Spleen (tissue), 11 donors: ENCODE measurements at regions not wholly inside any gene's neighbourhood (a gene's known extent, or its start where the extent isn't known, plus 50 kb on each side); places are given as distances from the start of the nearest gene placed in this dataset.

Experiments
- DNase-seq: peaks from one replicate; pipeline ENCODE4 v3.0.0-alpha.2; 2020
- H3K27ac ChIP-seq, 8 donors: fragments of 200-600 bp; sonication (generic) in 7 of 8; 1 replicate in 4 of 8; 2 replicates in 4 of 8; pipeline versions ENCODE4 v1.5.0 to v1.8.0; 2016 to 2021; ENCODE audit warnings: inconsistent platforms in 4 of 8, mild to moderate bottlenecking in 4 of 8, moderate library complexity in 1 of 8
- H3K27me3 ChIP-seq, 7 donors: fragments of 200-600 bp; sonication (generic) in 6 of 7; replicated peaks in 1 of 7; 1 replicate in 4 of 7; 2 replicates in 3 of 7; pipeline versions ENCODE4 v1.5.0 to v1.8.0; 2016 to 2021; ENCODE audit warnings: inconsistent platforms in 3 of 7, mild to moderate bottlenecking in 1 of 7
- H3K36me3 ChIP-seq, 6 donors: fragments of 200-600 bp; sonication (generic) in 5 of 6; 1 replicate in 4 of 6; 2 replicates in 2 of 6; pipeline versions ENCODE4 v1.5.0 to v1.8.0; 2016 to 2021; ENCODE audit warnings: inconsistent platforms in 2 of 6
- H3K4me1 ChIP-seq, 6 donors: fragments of 200-600 bp; sonication (generic) in 5 of 6; 1 replicate in 3 of 6; 2 replicates in 3 of 6; pipeline versions ENCODE4 v1.5.0 to v1.8.0; 2016 to 2021; ENCODE audit warnings: inconsistent platforms in 3 of 6
- H3K4me3 ChIP-seq, 8 donors: fragments of 200-600 bp; sonication (generic) in 7 of 8; 1 replicate in 4 of 8; 2 replicates in 4 of 8; pipeline versions ENCODE4 v1.5.0 to v1.8.0; 2016 to 2021; ENCODE audit warnings: inconsistent platforms in 4 of 8, mild to moderate bottlenecking in 4 of 8, moderate library complexity in 2 of 8
- H3K9me3 ChIP-seq, 8 donors: fragments of 200-600 bp; sonication (generic) in 7 of 8; 1 replicate in 4 of 8; 2 replicates in 4 of 8; pipeline versions ENCODE4 v1.5.0 to v1.8.0; 2016 to 2021; ENCODE audit warnings: inconsistent platforms in 4 of 8
- POLR2A ChIP-seq, 3 donors: fragments of 450-650 bp; IDR thresholded peaks; one replicate each; pipeline ENCODE4 v1.5.1; 2017; ENCODE audit warnings: antibody characterized with exemption in 3 of 3, mild to moderate bottlenecking in 1 of 3
- POLR2AphosphoS5 ChIP-seq, 3 donors: sonication (generic); formaldehyde crosslinking; IDR thresholded peaks; one replicate each; pipeline ENCODE4 v1.5.1; 2017; ENCODE audit warnings: antibody characterized with exemption in 3 of 3
- WGBS, 5 donors: extraction: QIAGEN DNeasy Blood & Tissue Kit in 3 of 5; methylation state at CpG; one replicate each; pipeline versions ENCODE4 v1.1.5 to v1.1.7; 2013 to 2018; 5-methylcytosine and 5-hydroxymethylcytosine counted together
- intact Hi-C: fragments of 100-400 bp; cut with DNase I; formaldehyde crosslinking; loops from one replicate; pipeline ENCODE4 v1.15.0; 2023; ENCODE audit warnings: low total_unique reads
- TF ChIP-seq, protein P1 (sequence below), 11 experiments: fragments of 200-600 bp in 7 of 11; fragments of 450-650 bp in 4 of 11; sonication (generic) in 4 of 11; IDR thresholded peaks in 8 of 11; conservative IDR thresholded peaks in 3 of 11; 1 replicate in 7 of 11; 2 replicates in 4 of 11; pipeline versions ENCODE4 v1.4.0 to v1.8.0; 2016 to 2021; ENCODE audit warnings: antibody characterized with exemption in 11 of 11, inconsistent platforms in 4 of 11, mild to moderate bottlenecking in 1 of 11
- donor health status: healthy with polysubstance abuse.
- donor health status: DM: no; HTN: no; CAD: no; lungs with moderate emphysema.
- donor health status: DM: no; HTN: no; CAD: no.
- donor health status: Bipolar disorder and iron deficiency.
- donor health status: healthy.
- donor health status: DM: no; HTN: no; CAD: no.
- donor health status: DM: yes; HTN: yes; CAD: no.

DNA sequence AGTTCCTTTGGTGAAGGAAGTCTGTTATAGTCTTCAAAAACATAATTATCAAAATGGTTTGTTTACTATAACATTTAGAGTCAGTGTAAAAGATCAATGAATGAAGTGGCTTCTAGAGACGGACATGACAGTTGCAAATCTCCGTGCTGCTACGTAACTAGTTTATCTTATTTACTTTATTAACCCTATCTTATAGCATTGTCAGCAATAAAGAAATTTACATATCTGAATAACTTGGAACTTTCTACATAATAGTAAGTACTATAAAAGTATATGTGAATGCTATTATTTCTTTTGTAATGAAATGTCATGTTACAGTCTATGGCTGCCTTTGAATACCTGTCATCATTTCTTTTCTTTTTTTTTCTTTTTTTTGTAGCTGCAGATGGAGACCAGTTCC, 246.8 kb downstream of the PTH2R start:
- H3K27me3 ChIP-seq: no peaks in the 10 kb centered on the region
- H3K4me1 ChIP-seq: no peaks in the 10 kb centered on the region
- intact Hi-C loops: no loop called here
- H3K36me3 ChIP-seq: no peaks in the 10 kb centered on the region
- DNase-seq: no peak
- H3K27ac ChIP-seq: no peak overlapping the region
- WGBS, 5 donors: 85 to 92% (median 91%) methylated on average over 3 of the region's 3 CpGs
- TF ChIP-seq POLR2A (IDR thresholded peaks at IDR 0.05) (no peak), POLR2AphosphoS5 (IDR thresholded peaks at IDR 0.05) (no peak)
- TF ChIP-seq, protein P1, sequence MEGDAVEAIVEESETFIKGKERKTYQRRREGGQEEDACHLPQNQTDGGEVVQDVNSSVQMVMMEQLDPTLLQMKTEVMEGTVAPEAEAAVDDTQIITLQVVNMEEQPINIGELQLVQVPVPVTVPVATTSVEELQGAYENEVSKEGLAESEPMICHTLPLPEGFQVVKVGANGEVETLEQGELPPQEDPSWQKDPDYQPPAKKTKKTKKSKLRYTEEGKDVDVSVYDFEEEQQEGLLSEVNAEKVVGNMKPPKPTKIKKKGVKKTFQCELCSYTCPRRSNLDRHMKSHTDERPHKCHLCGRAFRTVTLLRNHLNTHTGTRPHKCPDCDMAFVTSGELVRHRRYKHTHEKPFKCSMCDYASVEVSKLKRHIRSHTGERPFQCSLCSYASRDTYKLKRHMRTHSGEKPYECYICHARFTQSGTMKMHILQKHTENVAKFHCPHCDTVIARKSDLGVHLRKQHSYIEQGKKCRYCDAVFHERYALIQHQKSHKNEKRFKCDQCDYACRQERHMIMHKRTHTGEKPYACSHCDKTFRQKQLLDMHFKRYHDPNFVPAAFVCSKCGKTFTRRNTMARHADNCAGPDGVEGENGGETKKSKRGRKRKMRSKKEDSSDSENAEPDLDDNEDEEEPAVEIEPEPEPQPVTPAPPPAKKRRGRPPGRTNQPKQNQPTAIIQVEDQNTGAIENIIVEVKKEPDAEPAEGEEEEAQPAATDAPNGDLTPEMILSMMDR (IDR thresholded peaks at IDR 0.05 in 8 of 11, conservative IDR thresholded peaks at IDR 0.05 in 3 of 11): no peak
- no peaks in the 10 kb centered on the region for H3K9me3 ChIP-seq
- no peak overlapping the region for H3K4me3 ChIP-seq

- Histone ChIP-seq H3K36me3 (no peaks in the 10 kb centered on the region), H3K4me3 (no peak overlapping the region), H3K4me1 (no peaks in the 10 kb centered on the region), H3K27me3 (no peaks in the 10 kb centered on the region), H3K27ac (no peak overlapping the region), H3K9me3 (no peaks in the 10 kb centered on the region)
- DNase-seq: no peak
- no peak for TF ChIP-seq POLR2AphosphoS5 (IDR thresholded peaks at IDR 0.05)
- TF ChIP-seq, protein P1 (IDR thresholded peaks at IDR 0.05 in 8 of 11, conservative IDR thresholded peaks at IDR 0.05 in 3 of 11): no peak
- no peak for TF ChIP-seq POLR2A (IDR thresholded peaks at IDR 0.05)
- intact Hi-C loops: no loop called here
Observed at GRCh38 chr2:208654056-208654455, 247.5 kb downstream of the PTH2R start.

DNA sequence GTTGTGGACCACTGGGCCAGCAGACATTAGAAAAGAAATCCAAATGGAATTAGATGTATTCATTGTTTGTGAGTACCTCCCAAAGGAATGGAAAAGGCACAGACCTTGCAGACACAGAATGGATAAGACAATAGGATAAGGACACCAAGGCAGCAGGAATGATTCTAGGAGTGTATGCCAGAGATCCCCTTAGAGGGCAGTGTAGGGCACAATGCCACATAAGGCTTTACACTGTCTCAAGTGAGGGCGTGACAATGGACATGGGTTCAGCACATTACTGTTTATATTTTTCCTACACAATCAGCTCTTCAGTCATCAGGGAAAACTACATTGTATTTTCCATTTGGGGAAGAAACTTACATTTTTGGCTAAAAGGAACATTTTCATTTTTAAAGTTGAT, 250.9 kb downstream of the PTH2R start:
- H3K4me1 ChIP-seq: no peaks in the 10 kb centered on the region
- H3K4me3 ChIP-seq: no peak overlapping the region
- 65 to 88% (median 83%) methylated on average over 1 of the region's 1 CpG for WGBS, 5 donors
- no peaks in the 10 kb centered on the region for H3K27me3 ChIP-seq
- TF ChIP-seq POLR2AphosphoS5 (IDR thresholded peaks at IDR 0.05) (no peak), POLR2A (IDR thresholded peaks at IDR 0.05) (no peak)
- TF ChIP-seq, protein P1 (IDR thresholded peaks at IDR 0.05 in 8 of 11, conservative IDR thresholded peaks at IDR 0.05 in 3 of 11): no peak
- no peak overlapping the region for H3K27ac ChIP-seq
- DNase-seq: no peak
- H3K36me3 ChIP-seq: no peaks in the 10 kb centered on the region
- H3K9me3 ChIP-seq: peaks cover 0 to 4% (median 0%) of the 10 kb centered on the region in 8 donors
- intact Hi-C loops: no loop called here

DNA sequence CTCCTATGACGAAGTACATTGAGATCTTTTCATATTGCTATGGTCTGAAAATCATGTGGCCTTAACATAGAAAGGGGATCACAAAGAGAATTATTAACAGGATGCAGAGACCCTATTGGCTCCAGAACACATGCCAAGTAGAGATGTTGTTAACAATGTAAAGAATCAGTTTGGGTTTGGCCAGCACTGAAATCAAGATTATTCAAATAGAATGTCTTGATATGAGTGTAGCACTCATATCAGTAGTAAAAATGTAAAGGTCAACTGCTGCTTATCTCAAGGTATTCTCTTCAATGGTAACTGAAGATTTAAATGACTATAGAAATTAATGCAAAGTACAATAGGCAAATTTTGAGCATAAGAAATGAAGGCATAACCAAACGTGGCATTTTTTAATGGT, 262.8 kb downstream of the PTH2R start:
- intact Hi-C loops: no loop called here
- WGBS, 5 donors: 73 to 85% (median 83%) methylated on average over 2 of the region's 2 CpGs

More for the DNA sequence above, 262.8 kb downstream of the PTH2R start:
- Histone ChIP-seq H3K4me3 (no peak overlapping the region), H3K27me3 (no peaks in the 10 kb centered on the region), H3K9me3 (no peaks in the 10 kb centered on the region), H3K27ac (no peak overlapping the region), H3K36me3 (no peaks in the 10 kb centered on the region), H3K4me1 (no peaks in the 10 kb centered on the region)
- TF ChIP-seq POLR2AphosphoS5 (IDR thresholded peaks at IDR 0.05) (no peak), POLR2A (IDR thresholded peaks at IDR 0.05) (no peak)
- TF ChIP-seq, protein P1 (IDR thresholded peaks at IDR 0.05 in 8 of 11, conservative IDR thresholded peaks at IDR 0.05 in 3 of 11): no peak
- no peak for DNase-seq
